Gastrocnemius medialis (tissue), 4 donors: ENCODE measurements at regions not wholly inside any gene's neighbourhood (a gene's known extent, or its start where the extent isn't known, plus 50 kb on each side); places are given as distances from the start of the nearest gene placed in this dataset.
"Not testable (repeated sequence)": the region's sequence is repeated elsewhere in the genome, so short reads cannot be mapped to it uniquely, and the experiment has no call there.

Experiments used
- ATAC-seq, 2 donors: fragments of 150-250 bp; one replicate each; pipeline ENCODE4 v1.9.1; 2016
- DNase-seq, 2 donors: peaks; one replicate each; pipeline ENCODE4 v3.0.0-alpha.2; 2019
- H3K27ac ChIP-seq, 4 donors: fragments of 200-600 bp; sonication (generic); 1 replicate in 1 of 4; 2 replicates in 3 of 4; pipeline ENCODE4 v1.5.1; 2016 to 2018; ENCODE audit warnings: mild to moderate bottlenecking in 2 of 4, moderate library complexity in 1 of 4
- H3K27me3 ChIP-seq, 3 donors: fragments of 200-600 bp; sonication (generic) in 2 of 3; 1 replicate in 1 of 3; 2 replicates in 2 of 3; pipeline versions ENCODE4 v1.5.1 to v1.6.0; 2016 to 2019; ENCODE audit warnings: mild to moderate bottlenecking in 1 of 3, moderate library complexity in 1 of 3
- H3K36me3 ChIP-seq, 2 donors: fragments of 200-600 bp; sonication (generic) in 1 of 2; one replicate each; pipeline ENCODE4 v1.5.1; 2017 to 2018
- H3K4me1 ChIP-seq, 2 donors: fragments of 200-600 bp; sonication (generic) in 1 of 2; one replicate each; pipeline ENCODE4 v1.5.1; 2016 to 2017; ENCODE audit warnings: mild to moderate bottlenecking in 2 of 2
- H3K4me3 ChIP-seq, 4 donors: fragments of 200-600 bp; sonication (generic) in 3 of 4; 1 replicate in 1 of 4; 2 replicates in 3 of 4; pipeline ENCODE4 v1.5.1; 2016 to 2019; ENCODE audit warnings: mild to moderate bottlenecking in 2 of 4
- H3K9me3 ChIP-seq, 3 donors: fragments of 200-600 bp; sonication (generic) in 2 of 3; 1 replicate in 1 of 3; 2 replicates in 2 of 3; pipeline ENCODE4 v1.5.1; 2016 to 2019
- POLR2A ChIP-seq, 2 donors: fragments of 450-650 bp; IDR thresholded peaks; one replicate each; pipeline ENCODE4 v1.6.1; 2017; ENCODE audit warnings: antibody characterized with exemption in 2 of 2, mild to moderate bottlenecking in 2 of 2, moderate library complexity in 2 of 2
- in situ Hi-C, 4 donors: fragments of 200-750 bp; cut with MboI; loops; one replicate each; pipeline versions ENCODE4 v1.15.0 to v1.8.0; 2017; ENCODE audit warnings: low sequenced_read_pairs in 4 of 4
- intact Hi-C: fragments of 100-400 bp; cut with DNase I; formaldehyde crosslinking; loops from one replicate; pipeline ENCODE4 v1.15.1; 2023; ENCODE audit warnings: low total_unique reads
- TF ChIP-seq, protein P1 (sequence below), 5 experiments: fragments of 450-650 bp in 3 of 5; fragments of 200-600 bp in 2 of 5; sonication (generic) in 2 of 5; IDR thresholded peaks in 4 of 5; conservative IDR thresholded peaks in 1 of 5; 1 replicate in 4 of 5; 2 replicates in 1 of 5; pipeline ENCODE4 v1.5.1; 2016 to 2019; ENCODE audit warnings: antibody characterized with exemption in 5 of 5, mild to moderate bottlenecking in 3 of 5, moderate library complexity in 3 of 5

- no peak overlapping the region for H3K27ac ChIP-seq
- no peaks in the 10 kb centered on the region for H3K36me3 ChIP-seq
- ATAC-seq (no peak), DNase-seq (no peak)
- no peak overlapping the region for H3K4me3 ChIP-seq
- no peaks in the 10 kb centered on the region for H3K27me3 ChIP-seq
- H3K4me1 ChIP-seq = no peaks in the 10 kb centered on the region
- TF ChIP-seq POLR2A (IDR thresholded peaks at IDR 0.05) = no peak
- TF ChIP-seq, protein P1, sequence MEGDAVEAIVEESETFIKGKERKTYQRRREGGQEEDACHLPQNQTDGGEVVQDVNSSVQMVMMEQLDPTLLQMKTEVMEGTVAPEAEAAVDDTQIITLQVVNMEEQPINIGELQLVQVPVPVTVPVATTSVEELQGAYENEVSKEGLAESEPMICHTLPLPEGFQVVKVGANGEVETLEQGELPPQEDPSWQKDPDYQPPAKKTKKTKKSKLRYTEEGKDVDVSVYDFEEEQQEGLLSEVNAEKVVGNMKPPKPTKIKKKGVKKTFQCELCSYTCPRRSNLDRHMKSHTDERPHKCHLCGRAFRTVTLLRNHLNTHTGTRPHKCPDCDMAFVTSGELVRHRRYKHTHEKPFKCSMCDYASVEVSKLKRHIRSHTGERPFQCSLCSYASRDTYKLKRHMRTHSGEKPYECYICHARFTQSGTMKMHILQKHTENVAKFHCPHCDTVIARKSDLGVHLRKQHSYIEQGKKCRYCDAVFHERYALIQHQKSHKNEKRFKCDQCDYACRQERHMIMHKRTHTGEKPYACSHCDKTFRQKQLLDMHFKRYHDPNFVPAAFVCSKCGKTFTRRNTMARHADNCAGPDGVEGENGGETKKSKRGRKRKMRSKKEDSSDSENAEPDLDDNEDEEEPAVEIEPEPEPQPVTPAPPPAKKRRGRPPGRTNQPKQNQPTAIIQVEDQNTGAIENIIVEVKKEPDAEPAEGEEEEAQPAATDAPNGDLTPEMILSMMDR (IDR thresholded peaks at IDR 0.05 in 4 of 5, conservative IDR thresholded peaks at IDR 0.05 in 1 of 5) = no peak
- in situ Hi-C loops (loop anchor here in 1 of 4 donors (10.0 kb wide), 1 partner anchor 53 kb away; no protein-coding TSS in a partner anchor), intact Hi-C loops (loop anchor here (10.0 kb wide), 2 partner anchors 73 to 617 kb away; no protein-coding TSS in a partner anchor)
- H3K9me3 ChIP-seq = no peaks in the 10 kb centered on the region
Measured at GRCh38 chr20:47897461-47897860, 112.2 kb upstream of the SULF2 start.

DNA sequence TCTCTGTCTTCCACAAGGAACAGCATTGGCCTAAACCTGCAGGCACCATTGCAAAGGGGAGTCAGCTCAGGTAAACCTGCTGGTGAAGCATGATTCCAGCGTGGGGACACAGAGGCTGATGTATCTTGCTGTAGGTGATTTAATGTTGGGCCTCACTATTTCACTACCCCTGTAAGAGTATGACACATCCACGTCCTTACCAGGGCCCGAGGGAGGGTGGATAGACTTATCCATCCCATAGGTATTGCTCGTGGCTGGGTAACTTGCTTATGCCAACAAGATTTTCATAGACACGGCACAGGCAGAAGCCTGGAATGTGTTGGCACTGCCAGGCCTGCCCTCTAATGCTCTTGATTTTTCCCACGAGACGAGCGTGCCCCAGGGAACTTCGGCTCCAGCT, 107.4 kb upstream of the SULF2 start:
- not testable (repeated sequence) for H3K9me3 ChIP-seq, H3K27ac ChIP-seq, H3K36me3 ChIP-seq, DNase-seq, H3K27me3 ChIP-seq, H3K4me1 ChIP-seq, H3K4me3 ChIP-seq, ATAC-seq
- in situ Hi-C loops = loop anchor here (5.0 to 10.0 kb wide), 2 partner anchors 48 to 625 kb away; no protein-coding TSS in a partner anchor
- intact Hi-C loops = loop anchor here (10.0 kb wide), 2 partner anchors 68 to 622 kb away; no protein-coding TSS in a partner anchor

GRCh38 chr20:47890708-47891107, 105.4 kb upstream of the SULF2 start:
- H3K27ac ChIP-seq, H3K36me3 ChIP-seq, H3K9me3 ChIP-seq, H3K27me3 ChIP-seq, H3K4me1 ChIP-seq, DNase-seq, H3K4me3 ChIP-seq, ATAC-seq: not testable (repeated sequence)
- intact Hi-C loops = loop anchor here (10.0 kb wide), 2 partner anchors 66 to 624 kb away; no protein-coding TSS in a partner anchor
- in situ Hi-C loops = loop anchor here (5.0 to 10.0 kb wide), 2 partner anchors 46 to 627 kb away; no protein-coding TSS in a partner anchor

- in situ Hi-C loops (loop anchor here (5.0 to 10.0 kb wide), 2 partner anchors 45 to 628 kb away; no protein-coding TSS in a partner anchor), intact Hi-C loops (loop anchor here (10.0 kb wide), 2 partner anchors 65 to 625 kb away; no protein-coding TSS in a partner anchor)
- not testable (repeated sequence) for H3K4me1 ChIP-seq, H3K9me3 ChIP-seq, H3K4me3 ChIP-seq, H3K27me3 ChIP-seq, DNase-seq, H3K36me3 ChIP-seq, ATAC-seq, H3K27ac ChIP-seq
Measured at GRCh38 chr20:47889751-47890150, 104.5 kb upstream of the SULF2 start.

DNA sequence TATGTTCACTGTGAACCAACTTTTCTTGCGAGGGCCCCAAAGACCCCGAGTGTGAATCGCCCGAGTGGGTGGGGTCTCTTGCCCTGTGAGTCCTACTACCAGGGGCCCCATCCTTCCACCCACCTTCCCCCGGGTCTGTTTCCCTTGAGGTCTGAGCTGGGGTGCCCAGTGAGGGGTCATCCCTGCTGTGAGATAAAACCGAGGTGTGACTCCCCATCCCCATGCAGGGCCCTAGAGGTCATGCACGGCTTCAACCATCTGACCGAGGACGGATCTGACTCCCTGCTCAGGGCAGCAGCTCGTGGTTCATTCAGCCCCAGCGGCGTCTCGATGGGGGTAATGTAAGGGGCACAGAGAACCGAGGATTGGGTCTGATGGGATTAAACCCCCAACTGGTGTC, 103.1 kb upstream of the SULF2 start:
- in situ Hi-C loops = no loop called here
- Histone ChIP-seq H3K27ac (no peak overlapping the region), H3K36me3 (no peaks in the 10 kb centered on the region), H3K27me3 (no peaks in the 10 kb centered on the region), H3K9me3 (no peaks in the 10 kb centered on the region), H3K4me3 (no peak overlapping the region), H3K4me1 (no peaks in the 10 kb centered on the region)
- intact Hi-C loops = no loop called here
- no peak for ATAC-seq
- no peak for DNase-seq
- TF ChIP-seq, protein P1 (IDR thresholded peaks at IDR 0.05 in 4 of 5, conservative IDR thresholded peaks at IDR 0.05 in 1 of 5) = no peak
- TF ChIP-seq POLR2A (IDR thresholded peaks at IDR 0.05) = no peak

GRCh38 chr20:47887477-47888080, 102.3 kb upstream of the SULF2 start:
- Histone ChIP-seq H3K4me3 (no peak overlapping the region), H3K36me3 (no peaks in the 10 kb centered on the region), H3K27me3 (no peaks in the 10 kb centered on the region), H3K27ac (no peak overlapping the region), H3K4me1 (no peaks in the 10 kb centered on the region), H3K9me3 (no peaks in the 10 kb centered on the region)
- TF ChIP-seq, protein P1 (IDR thresholded peaks at IDR 0.05 in 4 of 5, conservative IDR thresholded peaks at IDR 0.05 in 1 of 5) = no peak
- no peak for TF ChIP-seq POLR2A (IDR thresholded peaks at IDR 0.05)
- DNase-seq (no peak), ATAC-seq (no peak)
- intact Hi-C loops = no loop called here
- in situ Hi-C loops = no loop called here
